ENCODE measurements at regions not wholly inside any gene's neighbourhood (a gene's known extent, or its start where the extent isn't known, plus 50 kb on each side); places are given as distances from the start of the nearest gene placed in this dataset.

DNA sequence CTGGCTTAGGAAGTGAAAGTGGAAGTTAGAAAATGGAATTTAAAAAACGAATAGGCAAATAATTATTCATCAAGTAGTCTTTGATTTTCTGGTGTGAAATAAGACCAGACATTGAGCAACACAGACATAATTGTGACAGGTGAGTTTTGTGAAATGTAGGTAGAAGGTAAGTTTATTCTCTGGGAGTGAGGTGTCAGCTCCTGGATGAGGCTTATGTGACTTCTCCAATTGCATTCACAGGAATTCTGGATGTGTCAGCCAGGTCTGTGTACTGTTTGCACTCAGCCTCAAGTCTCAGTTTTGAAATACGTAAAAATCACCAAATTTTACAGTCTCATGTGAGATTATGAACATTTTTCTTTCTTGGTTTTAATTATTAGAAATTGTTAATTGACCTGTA is 537.6 kb downstream of the CETN3 start:
- no peak for TF ChIP-seq POLR2AphosphoS5 (IDR thresholded peaks at IDR 0.05; ENCODE audit: insufficient read depth, low read depth, low read length)
- no peak for TF ChIP-seq EZH2 (IDR thresholded peaks at IDR 0.05; ENCODE audit: borderline replicate concordance, low read depth, low read length, severe bottlenecking)
- TF ChIP-seq, protein P1, sequence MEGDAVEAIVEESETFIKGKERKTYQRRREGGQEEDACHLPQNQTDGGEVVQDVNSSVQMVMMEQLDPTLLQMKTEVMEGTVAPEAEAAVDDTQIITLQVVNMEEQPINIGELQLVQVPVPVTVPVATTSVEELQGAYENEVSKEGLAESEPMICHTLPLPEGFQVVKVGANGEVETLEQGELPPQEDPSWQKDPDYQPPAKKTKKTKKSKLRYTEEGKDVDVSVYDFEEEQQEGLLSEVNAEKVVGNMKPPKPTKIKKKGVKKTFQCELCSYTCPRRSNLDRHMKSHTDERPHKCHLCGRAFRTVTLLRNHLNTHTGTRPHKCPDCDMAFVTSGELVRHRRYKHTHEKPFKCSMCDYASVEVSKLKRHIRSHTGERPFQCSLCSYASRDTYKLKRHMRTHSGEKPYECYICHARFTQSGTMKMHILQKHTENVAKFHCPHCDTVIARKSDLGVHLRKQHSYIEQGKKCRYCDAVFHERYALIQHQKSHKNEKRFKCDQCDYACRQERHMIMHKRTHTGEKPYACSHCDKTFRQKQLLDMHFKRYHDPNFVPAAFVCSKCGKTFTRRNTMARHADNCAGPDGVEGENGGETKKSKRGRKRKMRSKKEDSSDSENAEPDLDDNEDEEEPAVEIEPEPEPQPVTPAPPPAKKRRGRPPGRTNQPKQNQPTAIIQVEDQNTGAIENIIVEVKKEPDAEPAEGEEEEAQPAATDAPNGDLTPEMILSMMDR (IDR thresholded peaks at IDR 0.05; ENCODE audit: extremely low read depth in 1 of 2, insufficient read depth in 1 of 2, low read depth in 1 of 2, low read length in 2 of 2): no peak

Measured in endothelial cell of umbilical vein (primary cell).